Esophagus squamous epithelium (tissue), 4 donors: ENCODE measurements at regions not wholly inside any gene's neighbourhood (a gene's known extent, or its start where the extent isn't known, plus 50 kb on each side); places are given as distances from the start of the nearest gene placed in this dataset.

ENCODE experiments used
- CTCF ChIP-seq, 6 experiments: fragments of 450-650 bp in 4 of 6; fragments of 200-600 bp in 2 of 6; sonication (generic) in 2 of 6; IDR thresholded peaks; one replicate each; pipeline ENCODE4 v1.5.1; 2016 to 2019; ENCODE audit warnings: antibody characterized with exemption in 6 of 6, mild to moderate bottlenecking in 4 of 6, moderate library complexity in 4 of 6
- POLR2A ChIP-seq, 4 donors: fragments of 450-650 bp; IDR thresholded peaks; one replicate each; pipeline ENCODE4 v1.6.1; 2017; ENCODE audit warnings: antibody characterized with exemption in 4 of 4, mild to moderate bottlenecking in 4 of 4, moderate library complexity in 3 of 4

DNA sequence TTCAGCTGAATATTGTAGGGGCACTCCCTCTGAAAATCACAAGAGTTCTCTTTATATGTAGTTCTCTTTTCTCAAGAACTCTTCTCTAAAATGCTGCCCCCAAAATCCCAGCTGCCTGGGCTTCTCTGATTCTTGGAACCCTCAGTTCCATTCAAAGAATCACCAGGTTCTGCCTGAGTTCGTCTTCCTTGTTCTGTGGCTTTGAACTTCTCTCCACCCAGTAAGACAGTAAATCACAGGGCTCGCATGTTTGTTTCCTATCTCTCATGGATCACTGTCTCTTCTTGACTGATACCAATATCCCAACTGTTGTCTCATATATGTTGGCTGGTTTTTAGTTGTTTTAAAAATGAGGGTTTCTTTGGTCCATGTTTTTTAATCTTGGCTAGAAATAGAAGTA lies 359.5 kb upstream of the CBLB start:
- TF ChIP-seq POLR2A (IDR thresholded peaks at IDR 0.05), result no peak
- TF ChIP-seq CTCF (IDR thresholded peaks at IDR 0.05), result no peak
